ENCODE measurements at regions not wholly inside any gene's neighbourhood (a gene's known extent, or its start where the extent isn't known, plus 50 kb on each side); places are given as distances from the start of the nearest gene placed in this dataset.

- DNase-seq = no peak
These were observed 309.4 kb downstream of the BTG1 start for GRCh38 chr12:91836264-91836663.

GRCh38 chr12:91835693-91836092, 310.0 kb downstream of the BTG1 start:
- DNase-seq = no peak

- no peak for DNase-seq
These were observed 311.8 kb downstream of the BTG1 start for GRCh38 chr12:91833780-91834359.

- DNase-seq = no peak
These were observed 319.6 kb downstream of the BTG1 start for GRCh38 chr12:91825999-91826398.

GRCh38 chr12:91824991-91825390, 320.7 kb downstream of the BTG1 start:
- no peak for DNase-seq

GRCh38 chr12:91819132-91819447, 326.6 kb downstream of the BTG1 start:
- DNase-seq = no peak

GRCh38 chr12:91818227-91819131, 327.2 kb downstream of the BTG1 start:
- peak; percentile 49 for DNase-seq

GRCh38 chr12:91817517-91817916, 328.1 kb downstream of the BTG1 start:
- DNase-seq = no peak

GRCh38 chr12:91813701-91814100, 331.9 kb downstream of the BTG1 start:
- no peak for DNase-seq

GRCh38 chr12:91811481-91812287, 334.0 kb downstream of the BTG1 start:
- peak; percentile 41 for DNase-seq

- DNase-seq = no peak
These were observed 334.9 kb downstream of the BTG1 start for GRCh38 chr12:91810531-91811451.

GRCh38 chr12:91810077-91810476, 335.6 kb downstream of the BTG1 start:
- DNase-seq = no peak

- DNase-seq = no peak
These were observed 340.6 kb downstream of the BTG1 start for GRCh38 chr12:91805031-91805430.

GRCh38 chr12:91804533-91804932, 341.1 kb downstream of the BTG1 start:
- no peak for DNase-seq

- DNase-seq = no peak
These were observed 344.6 kb downstream of the BTG1 start for GRCh38 chr12:91801048-91801447.

GRCh38 chr12:91793676-91794075, 352.0 kb downstream of the BTG1 start:
- no peak for DNase-seq

- DNase-seq = no peak
These were observed 353.0 kb downstream of the BTG1 start for GRCh38 chr12:91792597-91792996.

GRCh38 chr12:91786499-91787272, 359.0 kb downstream of the BTG1 start:
- DNase-seq = no peak

GRCh38 chr12:91785655-91786498, 359.8 kb downstream of the BTG1 start:
- no peak for DNase-seq

- no peak for DNase-seq
These were observed 364.5 kb downstream of the BTG1 start for GRCh38 chr12:91781114-91781513.

- DNase-seq = no peak
These were observed 366.7 kb downstream of the BTG1 start for GRCh38 chr12:91778938-91779400.

Measured in NCI-H1105 (cell line).